Bronchial epithelial cell (primary cell): ENCODE measurements at regions not wholly inside any gene's neighbourhood (a gene's known extent, or its start where the extent isn't known, plus 50 kb on each side); places are given as distances from the start of the nearest gene placed in this dataset.

Source experiments
- DNase-seq: peaks from one replicate; pipeline ENCODE4 v3.0.0-alpha.2; 2010; ENCODE audit warnings: low read depth
- FAIRE-seq: peaks from 2 replicates; lab custom pipeline; 2011; peaks lifted over from hg19 to GRCh38; lab: Jason Lieb, UNC
- H3K27me3 ChIP-seq: 2 replicates; pipeline ENCODE4 v1.5.1; 2011; ENCODE audit warnings: low read length; ENCODE audit not compliant: control insufficient read depth, insufficient read depth
- H3K36me3 ChIP-seq: 2 replicates; pipeline ENCODE4 v1.5.1; 2011; ENCODE audit warnings: low read length; ENCODE audit not compliant: control insufficient read depth, insufficient read depth
- H3K4me3 ChIP-seq: 2 replicates; pipeline ENCODE4 v1.5.1; 2011; ENCODE audit warnings: mild to moderate bottlenecking, low read depth, low read length, control low read depth
- CTCF ChIP-seq: IDR thresholded peaks from 2 replicates; pipeline ENCODE4 v1.5.1; 2011; ENCODE audit warnings: mild to moderate bottlenecking, moderate library complexity, low read length, control low read depth, inconsistent platforms; ENCODE audit not compliant: insufficient read depth, severe bottlenecking

GRCh38 chr6:8238773-8239683, 136.7 kb upstream of the EEF1E1 start:
- no peak for DNase-seq
- no peak overlapping the region for H3K4me3 ChIP-seq
- no peaks in the 10 kb centered on the region for H3K36me3 ChIP-seq
- no peaks in the 10 kb centered on the region for H3K27me3 ChIP-seq
- no peak for TF ChIP-seq CTCF
- no peak for FAIRE-seq

GRCh38 chr6:8237668-8238067, 135.3 kb upstream of the EEF1E1 start:
- no peak for TF ChIP-seq CTCF
- no peaks in the 10 kb centered on the region for H3K27me3 ChIP-seq
- no peak for FAIRE-seq

GRCh38 chr6:8236956-8237355, 134.6 kb upstream of the EEF1E1 start:
- FAIRE-seq: no peak

More at GRCh38 chr6:8237668-8238067, 135.3 kb upstream of the EEF1E1 start:
- DNase-seq: no peak
- Histone ChIP-seq H3K36me3 (no peaks in the 10 kb centered on the region), H3K4me3 (no peak overlapping the region)

GRCh38 chr6:8234321-8234720, 132.0 kb upstream of the EEF1E1 start:
- no peak for FAIRE-seq
- TF ChIP-seq CTCF: no peak
- no peaks in the 10 kb centered on the region for H3K27me3 ChIP-seq
- no peak for DNase-seq
- no peaks in the 10 kb centered on the region for H3K36me3 ChIP-seq
- H3K4me3 ChIP-seq: no peak overlapping the region

More at GRCh38 chr6:8236956-8237355, 134.6 kb upstream of the EEF1E1 start:
- no peak for DNase-seq
- TF ChIP-seq CTCF: no peak
- no peaks in the 10 kb centered on the region for H3K27me3 ChIP-seq
- H3K36me3 ChIP-seq: no peaks in the 10 kb centered on the region
- no peak overlapping the region for H3K4me3 ChIP-seq

GRCh38 chr6:8231956-8232355, 129.6 kb upstream of the EEF1E1 start:
- no peak for TF ChIP-seq CTCF
- Histone ChIP-seq H3K36me3 (no peaks in the 10 kb centered on the region), H3K27me3 (no peaks in the 10 kb centered on the region), H3K4me3 (no peak overlapping the region)
- DNase-seq (no peak), FAIRE-seq (no peak)
